ENCODE measurements at regions not wholly inside any gene's neighbourhood (a gene's known extent, or its start where the extent isn't known, plus 50 kb on each side); places are given as distances from the start of the nearest gene placed in this dataset.

DNA sequence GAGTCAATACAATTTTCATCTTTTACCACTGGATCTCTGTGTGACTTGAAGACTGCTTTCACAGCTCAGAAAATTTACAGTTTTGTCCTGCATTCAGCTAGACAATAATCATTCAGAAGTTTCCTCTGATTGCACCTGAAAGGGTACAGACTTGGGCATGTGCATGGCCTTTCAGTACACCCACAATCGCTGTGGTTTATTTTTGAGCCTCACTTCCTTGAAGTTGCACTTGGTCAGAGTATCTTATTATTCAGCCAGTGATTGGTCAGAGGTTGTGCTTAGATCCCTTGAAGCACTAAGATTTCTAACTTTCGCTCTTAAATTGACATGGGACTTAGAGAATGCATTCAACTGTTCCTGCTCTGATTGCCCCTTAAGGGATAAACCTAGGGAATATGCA is 508.2 kb downstream of the FAM181B start:
- ChIA-PET CTCF (interaction anchor here (1.5 to 3.3 kb wide), 3 partner anchors 438 to 582 kb away, joined by 4 to 9 read pairs (median 6); no protein-coding TSS in a partner anchor), RAD21 (ENCODE audit: unreplicated experiment) (no interaction called here), POLR2A (no interaction called here), SMC1A (ENCODE audit: uncharacterized antibody, unreplicated experiment) (no interaction called here)
- in situ Hi-C loops (cut with MboI), result no loop called here
- Histone ChIP-seq H3K27ac (ENCODE audit: control insufficient read depth, insufficient read depth) (no peak overlapping the region), H2AFZ (ENCODE audit: control insufficient read depth, low read depth, low read length) (no peak overlapping the region), H3K79me2 (ENCODE audit: control insufficient read depth, insufficient read depth, low read length) (no peaks in the 10 kb centered on the region), H3K4me3 (no peak overlapping the region), H3K4me2 (ENCODE audit: control insufficient read depth, insufficient read depth) (no peak overlapping the region), H3K27me3 (replicated peaks in 1 of 2; ENCODE audit: control insufficient read depth in 2 of 2, insufficient read depth in 2 of 2, low read length in 1 of 2) (no peaks in the 10 kb centered on the region; a peak in 1 of 4 replicates), H4K20me1 (ENCODE audit: control insufficient read depth, insufficient read depth) (no peaks in the 10 kb centered on the region), H3K9me3 (replicated peaks; ENCODE audit: control insufficient read depth, insufficient read depth, low read length) (no peaks in the 10 kb centered on the region), H3K4me1 (ENCODE audit: control insufficient read depth, insufficient read depth, low read length) (no peaks in the 10 kb centered on the region), H3K36me3 (ENCODE audit: control insufficient read depth in 2 of 2, insufficient read depth in 2 of 2, low read length in 1 of 2) (no peaks in the 10 kb centered on the region), H3K9ac (ENCODE audit: control insufficient read depth, insufficient read depth, low read length) (no peak overlapping the region)
- BruUV-seq (replicated peaks), result no TSS peak
- intact Hi-C loops (cut with micrococcal nuclease; ENCODE audit: unreplicated experiment), result loop anchor here (5.0 kb wide), 1 partner anchor 568 kb away; no protein-coding TSS in a partner anchor
- TF ChIP-seq RB1 (IDR thresholded peaks at IDR 0.05; ENCODE audit: borderline replicate concordance), result no peak
- no peak for FAIRE-seq
- no peak for DNase-seq (ENCODE audit: low read depth, low spot score)
- 0 out of 3 replicates have a peak, but pooled peaks have one; percentile 38 for ATAC-seq
- 0% methylated on average over 2 of the region's 2 CpGs for WGBS (ENCODE audit: insufficient coverage, insufficient replicate concordance, low lambda C conversion rate, missing lambda C conversion rate)

DNA sequence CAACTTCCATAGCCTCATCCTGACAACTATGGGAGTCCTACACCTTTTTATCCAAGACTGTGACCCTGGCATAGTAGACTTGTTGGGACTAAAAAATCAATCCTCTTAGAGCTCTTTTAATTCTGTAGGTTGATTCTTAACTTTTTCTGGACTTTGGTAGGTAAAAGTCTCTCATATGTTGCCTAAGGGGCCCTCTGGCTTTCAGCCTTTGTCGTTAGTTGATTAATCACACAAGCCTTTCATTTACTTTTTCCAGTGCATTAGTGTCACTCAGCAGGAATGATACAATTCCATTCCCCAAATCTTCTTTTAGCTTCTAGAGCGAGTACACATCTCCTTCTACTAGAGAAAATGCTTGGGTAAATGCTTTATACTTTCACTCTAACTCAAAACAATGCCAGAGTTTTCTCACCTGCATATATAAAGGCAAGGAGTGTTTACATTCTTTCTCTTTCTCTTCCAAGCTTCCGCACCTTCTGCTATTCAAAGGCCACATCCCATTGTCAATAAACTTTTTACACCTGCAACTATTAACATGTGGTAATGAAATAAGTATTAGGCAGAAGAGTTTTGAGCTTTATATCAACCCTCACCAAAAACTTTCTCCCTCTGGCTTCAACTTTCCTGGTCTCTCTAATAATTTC is 516.6 kb downstream of the FAM181B start:
- H4K20me1 ChIP-seq (ENCODE audit: control insufficient read depth, insufficient read depth), result no peaks in the 10 kb centered on the region
- H3K9ac ChIP-seq (ENCODE audit: control insufficient read depth, insufficient read depth, low read length), result no peak overlapping the region
- TF ChIP-seq POLR2AphosphoS5 (IDR thresholded peaks at IDR 0.05; ENCODE audit: low read length) (no peak), SMAD1 (IDR thresholded peaks at IDR 0.05; ENCODE audit: low read depth, partially characterized antibody) (no peak), MTA3 (IDR thresholded peaks at IDR 0.05; ENCODE audit: borderline replicate concordance, low read length) (no peak), TARDBP (IDR thresholded peaks at IDR 0.05; ENCODE audit: borderline replicate concordance) (no peak), EZH2 (IDR thresholded peaks at IDR 0.05; ENCODE audit: borderline replicate concordance, control insufficient read depth, low read depth, low read length) (no peak), ZNF274 (IDR thresholded peaks at IDR 0.05; ENCODE audit: insufficient read depth, insufficient read length) (no peak), YBX1 (IDR thresholded peaks at IDR 0.05) (no peak)
- TF ChIP-seq, protein P1, sequence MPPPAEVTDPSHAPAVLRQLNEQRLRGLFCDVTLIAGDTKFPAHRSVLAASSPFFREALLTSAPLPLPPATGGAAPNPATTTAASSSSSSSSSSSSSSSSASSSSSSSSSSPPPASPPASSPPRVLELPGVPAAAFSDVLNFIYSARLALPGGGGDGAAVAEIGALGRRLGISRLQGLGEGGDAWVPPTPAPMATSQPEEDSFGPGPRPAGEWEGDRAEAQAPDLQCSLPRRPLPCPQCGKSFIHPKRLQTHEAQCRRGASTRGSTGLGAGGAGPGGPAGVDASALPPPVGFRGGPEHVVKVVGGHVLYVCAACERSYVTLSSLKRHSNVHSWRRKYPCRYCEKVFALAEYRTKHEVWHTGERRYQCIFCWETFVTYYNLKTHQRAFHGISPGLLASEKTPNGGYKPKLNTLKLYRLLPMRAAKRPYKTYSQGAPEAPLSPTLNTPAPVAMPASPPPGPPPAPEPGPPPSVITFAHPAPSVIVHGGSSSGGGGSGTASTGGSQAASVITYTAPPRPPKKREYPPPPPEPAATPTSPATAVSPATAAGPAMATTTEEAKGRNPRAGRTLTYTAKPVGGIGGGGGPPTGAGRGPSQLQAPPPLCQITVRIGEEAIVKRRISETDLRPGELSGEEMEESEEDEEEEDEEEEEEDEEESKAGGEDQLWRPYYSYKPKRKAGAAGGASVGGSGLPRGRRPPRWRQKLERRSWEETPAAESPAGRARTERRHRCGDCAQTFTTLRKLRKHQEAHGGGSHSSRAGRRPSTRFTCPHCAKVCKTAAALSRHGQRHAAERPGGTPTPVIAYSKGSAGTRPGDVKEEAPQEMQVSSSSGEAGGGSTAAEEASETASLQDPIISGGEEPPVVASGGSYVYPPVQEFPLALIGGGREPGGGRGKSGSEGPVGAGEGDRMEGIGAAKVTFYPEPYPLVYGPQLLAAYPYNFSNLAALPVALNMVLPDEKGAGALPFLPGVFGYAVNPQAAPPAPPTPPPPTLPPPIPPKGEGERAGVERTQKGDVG (CRISPR knock-in tag; IDR thresholded peaks at IDR 0.05), result no peak
- TF ChIP-seq, protein P2, sequence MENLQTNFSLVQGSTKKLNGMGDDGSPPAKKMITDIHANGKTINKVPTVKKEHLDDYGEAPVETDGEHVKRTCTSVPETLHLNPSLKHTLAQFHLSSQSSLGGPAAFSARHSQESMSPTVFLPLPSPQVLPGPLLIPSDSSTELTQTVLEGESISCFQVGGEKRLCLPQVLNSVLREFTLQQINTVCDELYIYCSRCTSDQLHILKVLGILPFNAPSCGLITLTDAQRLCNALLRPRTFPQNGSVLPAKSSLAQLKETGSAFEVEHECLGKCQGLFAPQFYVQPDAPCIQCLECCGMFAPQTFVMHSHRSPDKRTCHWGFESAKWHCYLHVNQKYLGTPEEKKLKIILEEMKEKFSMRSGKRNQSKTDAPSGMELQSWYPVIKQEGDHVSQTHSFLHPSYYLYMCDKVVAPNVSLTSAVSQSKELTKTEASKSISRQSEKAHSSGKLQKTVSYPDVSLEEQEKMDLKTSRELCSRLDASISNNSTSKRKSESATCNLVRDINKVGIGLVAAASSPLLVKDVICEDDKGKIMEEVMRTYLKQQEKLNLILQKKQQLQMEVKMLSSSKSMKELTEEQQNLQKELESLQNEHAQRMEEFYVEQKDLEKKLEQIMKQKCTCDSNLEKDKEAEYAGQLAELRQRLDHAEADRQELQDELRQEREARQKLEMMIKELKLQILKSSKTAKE (IDR thresholded peaks at IDR 0.05; ENCODE audit: low read depth, poor library complexity, severe bottlenecking), result no peak
- TF ChIP-seq, protein P3, sequence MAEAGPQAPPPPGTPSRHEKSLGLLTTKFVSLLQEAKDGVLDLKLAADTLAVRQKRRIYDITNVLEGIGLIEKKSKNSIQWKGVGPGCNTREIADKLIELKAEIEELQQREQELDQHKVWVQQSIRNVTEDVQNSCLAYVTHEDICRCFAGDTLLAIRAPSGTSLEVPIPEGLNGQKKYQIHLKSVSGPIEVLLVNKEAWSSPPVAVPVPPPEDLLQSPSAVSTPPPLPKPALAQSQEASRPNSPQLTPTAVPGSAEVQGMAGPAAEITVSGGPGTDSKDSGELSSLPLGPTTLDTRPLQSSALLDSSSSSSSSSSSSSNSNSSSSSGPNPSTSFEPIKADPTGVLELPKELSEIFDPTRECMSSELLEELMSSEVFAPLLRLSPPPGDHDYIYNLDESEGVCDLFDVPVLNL (IDR thresholded peaks at IDR 0.05; ENCODE audit: low read depth, low read length), result no peak
- H3K9me3 ChIP-seq (replicated peaks; ENCODE audit: control insufficient read depth, insufficient read depth, low read length), result no peaks in the 10 kb centered on the region
- H3K4me1 ChIP-seq (ENCODE audit: control insufficient read depth, insufficient read depth, low read length), result no peaks in the 10 kb centered on the region
- ChIA-PET CTCF (no interaction called here), SMC1A (ENCODE audit: uncharacterized antibody, unreplicated experiment) (no interaction called here), POLR2A (no interaction called here), RAD21 (ENCODE audit: unreplicated experiment) (no interaction called here)
- no peaks in the 10 kb centered on the region for H3K79me2 ChIP-seq (ENCODE audit: control insufficient read depth, insufficient read depth, low read length)
- BruUV-seq (replicated peaks), result no TSS peak
- FAIRE-seq (no peak), DNase-seq (ENCODE audit: low read depth, low spot score) (no peak), ATAC-seq (no peak)
- in situ Hi-C loops (cut with MboI) (no loop called here), intact Hi-C loops (cut with micrococcal nuclease; ENCODE audit: unreplicated experiment) (no loop called here)
- H3K4me2 ChIP-seq (ENCODE audit: control insufficient read depth, insufficient read depth), result no peak overlapping the region
- H3K27me3 ChIP-seq (replicated peaks in 1 of 2; ENCODE audit: control insufficient read depth in 2 of 2, insufficient read depth in 2 of 2, low read length in 1 of 2), result no peaks in the 10 kb centered on the region
- no peak overlapping the region for H3K27ac ChIP-seq (ENCODE audit: control insufficient read depth, insufficient read depth)
- H2AFZ ChIP-seq (ENCODE audit: control insufficient read depth, low read depth, low read length), result no peak overlapping the region
- no peaks in the 10 kb centered on the region for H3K36me3 ChIP-seq (ENCODE audit: control insufficient read depth in 2 of 2, insufficient read depth in 2 of 2, low read length in 1 of 2)
- no peak overlapping the region for H3K4me3 ChIP-seq
- 29% methylated on average over 3 of the region's 3 CpGs for WGBS (ENCODE audit: insufficient coverage, insufficient replicate concordance, low lambda C conversion rate, missing lambda C conversion rate)
